ENCODE measurements at regions not wholly inside any gene's neighbourhood (a gene's known extent, or its start where the extent isn't known, plus 50 kb on each side); places are given as distances from the start of the nearest gene placed in this dataset.

- Histone ChIP-seq H3K4ac (ENCODE audit: low read depth, low read length) (no peak overlapping the region), H4K5ac (ENCODE audit: low read depth, low read length) (no peak overlapping the region), H3K4me3 (ENCODE audit: insufficient read depth, low read depth, low read length) (no peak overlapping the region), H3K23ac (ENCODE audit: low read depth, low read length) (no peak overlapping the region), H3K4me1 (ENCODE audit: control insufficient read depth, insufficient read depth, low read length) (no peaks in the 10 kb centered on the region), H3K36me3 (ENCODE audit: control insufficient read depth, insufficient read depth, low read length) (no peaks in the 10 kb centered on the region), H3K56ac (ENCODE audit: extremely low read depth, insufficient read depth, low read length) (no peak overlapping the region), H3K9ac (ENCODE audit: low read depth, low read length) (no peak overlapping the region), H4K91ac (ENCODE audit: insufficient read depth, low read depth, low read length) (no peak overlapping the region), H3K79me1 (ENCODE audit: low read depth in 1 of 2, low read length in 2 of 2) (no peaks in the 10 kb centered on the region), H3K27me3 (ENCODE audit: control insufficient read depth, insufficient read depth, low read length) (no peaks in the 10 kb centered on the region), H2AFZ (replicated peaks; ENCODE audit: low read length, poor library complexity) (no peak overlapping the region), H3K18ac (ENCODE audit: low read depth, low read length) (no peak overlapping the region), H3K9me3 (ENCODE audit: control insufficient read depth, insufficient read depth, low read length) (no peaks in the 10 kb centered on the region), H2BK20ac (ENCODE audit: low read depth, low read length) (no peak overlapping the region), H2BK5ac (ENCODE audit: low read depth, low read length, poor library complexity, severe bottlenecking) (no peak overlapping the region), H3K9me1 (ENCODE audit: insufficient read depth, low read length) (no peaks in the 10 kb centered on the region; the same call in 1 of the 2 replicates), H4K8ac (ENCODE audit: low read depth in 2 of 2, low read length in 2 of 2) (no peak overlapping the region), H3K14ac (replicated peaks; ENCODE audit: low read depth, low read length) (no peak overlapping the region), H2BK120ac (ENCODE audit: low read depth, low read length) (no peak overlapping the region), H2AK5ac (ENCODE audit: low read depth, low read length) (no peak overlapping the region), H2BK15ac (ENCODE audit: low read depth, low read length) (no peak overlapping the region), H2AK9ac (replicated peaks; ENCODE audit: low read depth, low read length, poor library complexity) (no peak overlapping the region), H3K4me2 (ENCODE audit: low read depth, low read length) (no peak overlapping the region), H3K27ac (ENCODE audit: insufficient read depth, low read length) (no peak overlapping the region), H4K20me1 (ENCODE audit: insufficient read depth, low read length) (no peaks in the 10 kb centered on the region)
- DNase-seq (no peak), ATAC-seq (ENCODE audit: low read depth) (no peak)
- intact Hi-C loops (cut with micrococcal nuclease) (no loop called here), dilution Hi-C loops (cut with HindIII; ENCODE audit: low sequenced_read_pairs, unreplicated experiment) (no loop called here), in situ Hi-C loops (cut with MboI; ENCODE audit: low sequenced_read_pairs) (no loop called here)
- CTCF ChIA-PET: no interaction called here
- no peak for TF ChIP-seq CTCF (conservative IDR thresholded peaks at IDR 0.05; ENCODE audit: low read depth, low read length)
- no peak for TF ChIP-seq USF2 (IDR thresholded peaks at IDR 0.05; ENCODE audit: low read depth, low read length)
- TF ChIP-seq MAFK (IDR thresholded peaks at IDR 0.05; ENCODE audit: low read depth, low read length): no peak
- TF ChIP-seq CEBPB (IDR thresholded peaks at IDR 0.05; ENCODE audit: low read depth, low read length): no peak
- TF ChIP-seq MAZ (IDR thresholded peaks at IDR 0.05; ENCODE audit: borderline replicate concordance, low read depth, low read length): no peak
- no peak for TF ChIP-seq FOS (IDR thresholded peaks at IDR 0.05; ENCODE audit: low read depth, low read length)
- TF ChIP-seq RFX5 (IDR thresholded peaks at IDR 0.05; ENCODE audit: low read depth, low read length): no peak
- no peak for TF ChIP-seq RCOR1 (IDR thresholded peaks at IDR 0.05; ENCODE audit: insufficient replicate concordance, low read length)
- no peak for TF ChIP-seq CHD1 (IDR thresholded peaks at IDR 0.05; ENCODE audit: low read depth, low read length)
- TF ChIP-seq NFE2L2 (IDR thresholded peaks at IDR 0.05; ENCODE audit: low read depth, low read length): no peak
- no peak for TF ChIP-seq RAD21 (IDR thresholded peaks at IDR 0.05; ENCODE audit: low read length)
- no CpG with 5 or more reads among the region's 1 CpG for WGBS, 2 experiments (ENCODE audit: extremely low coverage in 2 of 2, insufficient read length in 1 of 2)
- POLR2A ChIA-PET (ENCODE audit: unreplicated experiment): no interaction called here
- no TSS peak for BruUV-seq (replicated peaks)
These were observed 274.2 kb downstream of the ZIC4 start for GRCh38 chr3:147132168-147132567.
